Astrocyte of the cerebellum (primary cell): ENCODE measurements at regions not wholly inside any gene's neighbourhood (a gene's known extent, or its start where the extent isn't known, plus 50 kb on each side); places are given as distances from the start of the nearest gene placed in this dataset.

Source experiments
- DNase-seq: peaks from one replicate; pipeline ENCODE4 v3.0.0-alpha.2; 2011; ENCODE audit warnings: low read depth
- H3K4me3 ChIP-seq: 2 replicates; pipeline ENCODE4 v1.5.1; 2011; ENCODE audit warnings: mild to moderate bottlenecking, low read depth, low read length, moderate library complexity
- in situ Hi-C: cut with HindIII; loops from 2 replicates; pipeline ENCODE4 v1.10.0; 2017; ENCODE audit warnings: low sequenced_read_pairs
- TF ChIP-seq, protein P1 (sequence below): IDR thresholded peaks from 2 replicates; pipeline ENCODE4 v1.5.1; 2012; ENCODE audit warnings: low read length, low read depth, moderate library complexity, mild to moderate bottlenecking; ENCODE audit errors: missing control alignments

DNA sequence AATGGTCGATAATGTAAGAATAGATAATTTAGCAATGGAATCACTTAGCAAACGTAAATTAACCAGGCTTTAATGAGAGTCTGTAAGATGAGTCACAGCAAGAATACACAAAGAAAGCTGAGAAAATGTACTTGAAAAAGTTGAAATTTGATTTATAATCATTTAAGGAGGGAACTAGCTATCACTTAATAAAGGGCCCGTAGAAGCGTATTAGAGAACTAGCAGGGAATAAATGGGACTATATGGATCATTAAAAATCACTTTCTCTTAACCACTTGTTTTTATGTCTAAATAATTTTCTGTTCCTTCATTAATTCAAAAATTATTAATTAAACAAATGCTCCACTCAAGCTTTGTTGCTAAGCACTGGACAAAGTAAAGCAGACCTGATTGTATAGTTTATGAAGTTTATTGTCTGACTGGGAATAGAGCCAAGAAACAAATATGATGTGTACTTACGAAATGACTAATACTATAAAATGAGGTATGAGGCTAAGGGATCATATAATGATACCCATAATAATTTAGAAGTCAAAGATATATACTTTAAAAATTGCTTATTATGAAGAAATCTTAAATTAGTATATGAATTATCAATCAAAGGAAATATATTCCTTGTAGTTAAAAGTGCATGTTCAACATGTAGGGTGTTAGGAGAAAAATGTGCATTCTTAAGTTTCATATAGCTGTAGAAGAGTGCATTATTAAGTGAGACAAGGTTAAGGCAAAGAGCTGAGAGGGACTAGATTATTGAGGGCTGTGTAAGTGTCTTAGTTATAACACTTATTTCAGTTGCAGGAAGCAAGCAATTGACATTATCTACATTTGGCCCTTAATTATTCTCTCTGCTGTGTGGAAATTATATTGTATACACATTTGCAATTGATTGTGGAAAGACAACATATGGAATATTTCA lies 196.8 kb downstream of the PRDM9 start:
- in situ Hi-C loops = no loop called here
- no peak overlapping the region for H3K4me3 ChIP-seq
- TF ChIP-seq, protein P1, sequence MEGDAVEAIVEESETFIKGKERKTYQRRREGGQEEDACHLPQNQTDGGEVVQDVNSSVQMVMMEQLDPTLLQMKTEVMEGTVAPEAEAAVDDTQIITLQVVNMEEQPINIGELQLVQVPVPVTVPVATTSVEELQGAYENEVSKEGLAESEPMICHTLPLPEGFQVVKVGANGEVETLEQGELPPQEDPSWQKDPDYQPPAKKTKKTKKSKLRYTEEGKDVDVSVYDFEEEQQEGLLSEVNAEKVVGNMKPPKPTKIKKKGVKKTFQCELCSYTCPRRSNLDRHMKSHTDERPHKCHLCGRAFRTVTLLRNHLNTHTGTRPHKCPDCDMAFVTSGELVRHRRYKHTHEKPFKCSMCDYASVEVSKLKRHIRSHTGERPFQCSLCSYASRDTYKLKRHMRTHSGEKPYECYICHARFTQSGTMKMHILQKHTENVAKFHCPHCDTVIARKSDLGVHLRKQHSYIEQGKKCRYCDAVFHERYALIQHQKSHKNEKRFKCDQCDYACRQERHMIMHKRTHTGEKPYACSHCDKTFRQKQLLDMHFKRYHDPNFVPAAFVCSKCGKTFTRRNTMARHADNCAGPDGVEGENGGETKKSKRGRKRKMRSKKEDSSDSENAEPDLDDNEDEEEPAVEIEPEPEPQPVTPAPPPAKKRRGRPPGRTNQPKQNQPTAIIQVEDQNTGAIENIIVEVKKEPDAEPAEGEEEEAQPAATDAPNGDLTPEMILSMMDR = no peak
- DNase-seq = no peak

DNA sequence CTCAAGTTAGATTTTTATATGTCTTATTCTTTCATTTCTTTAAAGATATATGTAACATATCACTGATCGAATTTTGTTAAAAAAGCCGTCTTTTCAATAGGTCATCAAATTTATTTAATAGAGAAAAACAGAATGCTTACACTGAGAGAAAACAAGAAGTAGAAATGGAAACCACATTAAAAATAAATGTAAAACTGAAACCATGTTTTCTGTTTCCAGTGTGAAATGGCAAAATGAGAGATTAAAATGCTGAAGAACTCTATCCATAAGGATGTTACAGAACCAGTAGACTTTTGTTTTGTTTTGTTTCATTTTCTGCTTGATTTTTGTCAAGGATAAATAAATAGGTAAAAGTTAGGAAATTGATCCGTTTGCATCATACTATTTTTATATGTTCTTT lies 210.1 kb downstream of the PRDM9 start:
- no peak overlapping the region for H3K4me3 ChIP-seq
- DNase-seq = no peak
- in situ Hi-C loops = no loop called here
- TF ChIP-seq, protein P1 = no peak

DNA sequence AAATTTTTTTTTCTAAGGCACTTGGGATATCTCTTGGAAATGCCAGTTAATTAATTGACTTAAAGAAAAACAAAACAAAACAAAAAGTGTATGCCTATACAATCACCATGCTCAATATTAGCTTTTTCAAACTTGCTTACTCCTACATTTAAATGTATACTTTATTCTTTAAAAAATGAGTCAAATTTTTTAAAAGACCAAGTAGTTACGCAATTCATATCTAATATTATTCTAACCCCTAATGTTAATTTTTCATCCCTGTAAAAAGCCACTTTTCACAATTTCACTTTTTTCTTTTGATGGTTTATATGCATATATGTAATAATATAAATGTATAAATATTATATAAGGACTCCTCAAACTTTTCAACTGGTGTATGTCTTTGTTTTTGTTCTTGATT lies 211.2 kb downstream of the PRDM9 start:
- in situ Hi-C loops = no loop called here
- DNase-seq = no peak
- TF ChIP-seq, protein P1 = no peak
- no peak overlapping the region for H3K4me3 ChIP-seq

DNA sequence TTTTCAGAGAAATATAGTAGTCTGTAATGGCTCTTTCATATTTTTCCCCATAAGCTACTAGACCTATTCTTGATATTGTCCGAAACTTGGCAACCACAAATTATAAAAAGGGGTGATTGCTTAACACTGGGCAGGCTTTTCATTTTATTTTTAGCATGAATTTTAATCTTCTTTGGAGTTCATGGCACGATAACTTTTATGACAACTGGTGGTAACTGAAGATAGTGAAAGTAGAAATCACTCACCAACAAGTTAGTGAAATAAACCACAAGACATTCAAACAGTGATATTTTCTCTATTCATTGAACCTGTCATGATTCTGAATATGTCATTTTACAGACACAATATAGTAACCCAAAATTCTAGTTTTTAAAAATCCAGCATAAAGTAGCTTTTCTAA lies 213.9 kb downstream of the PRDM9 start:
- no peak overlapping the region for H3K4me3 ChIP-seq
- no peak for DNase-seq
- TF ChIP-seq, protein P1 = no peak
- in situ Hi-C loops = no loop called here

DNA sequence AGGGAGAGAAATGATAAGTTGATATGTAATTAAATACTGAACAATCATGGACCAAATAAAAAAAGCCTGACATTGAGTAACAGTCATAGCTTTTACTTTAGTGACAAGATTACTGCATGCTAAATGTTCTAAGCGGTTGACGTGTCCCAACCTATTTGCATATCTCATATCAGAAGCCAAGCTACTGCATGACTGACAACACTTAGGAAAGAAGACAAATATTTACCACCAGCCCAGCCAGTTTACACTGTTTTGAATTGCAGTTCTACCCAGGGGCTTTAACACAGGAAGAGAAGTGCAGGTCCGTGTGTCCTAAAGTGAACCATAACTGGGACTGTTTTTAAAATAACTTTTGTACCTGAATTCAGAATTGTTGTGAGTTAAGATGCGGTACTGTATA lies 219.9 kb downstream of the PRDM9 start:
- TF ChIP-seq, protein P1 = no peak
- no peak for DNase-seq
- in situ Hi-C loops = no loop called here
- H3K4me3 ChIP-seq = no peak overlapping the region

DNA sequence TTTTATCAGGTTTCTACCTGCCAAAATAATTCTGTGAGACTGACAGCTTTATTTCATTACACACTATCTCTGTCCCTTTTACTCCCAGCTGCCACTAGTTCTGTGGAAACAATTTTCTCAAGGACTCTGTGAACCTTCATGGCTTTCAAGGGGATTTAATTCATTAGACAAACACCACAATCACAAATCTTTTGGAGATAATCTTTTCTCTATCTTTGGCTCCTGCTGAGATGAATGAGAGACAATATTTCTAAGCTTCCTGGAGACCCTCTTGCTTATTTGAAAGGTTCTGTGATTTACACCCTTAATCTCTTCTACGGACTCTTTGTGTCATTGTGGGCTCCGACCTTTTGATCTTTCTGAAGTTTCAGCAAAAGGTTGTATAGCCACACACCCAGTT lies 222.6 kb downstream of the PRDM9 start:
- no peak for DNase-seq
- in situ Hi-C loops = no loop called here
- H3K4me3 ChIP-seq = no peak overlapping the region
- TF ChIP-seq, protein P1 = no peak
